Muscle of arm (tissue), 1 donor: ENCODE measurements at regions not wholly inside any gene's neighbourhood (a gene's known extent, or its start where the extent isn't known, plus 50 kb on each side); places are given as distances from the start of the nearest gene placed in this dataset.
A peak's percentile ranks its signal among the peaks of the same experiment; 100 is the strongest.
"Not testable (repeated sequence)": the region's sequence is repeated elsewhere in the genome, so short reads cannot be mapped to it uniquely, and the experiment has no call there.

Experiments used
- DNase-seq: peaks from one replicate; pipeline ENCODE4 v3.0.0-alpha.2; 2013

- no peak for DNase-seq
Observed at GRCh38 chr4:173765751-173766150, 235.7 kb upstream of the HAND2 start.

GRCh38 chr4:173763389-173763788 is 233.4 kb upstream of the HAND2 start:
- DNase-seq = no peak

- DNase-seq = no peak
Observed at GRCh38 chr4:173761938-173762337, 231.9 kb upstream of the HAND2 start.

GRCh38 chr4:173761236-173761635 is 231.2 kb upstream of the HAND2 start:
- DNase-seq = no peak

- DNase-seq = no peak
Observed at GRCh38 chr4:173758132-173758531, 228.1 kb upstream of the HAND2 start.

- DNase-seq = no peak
Observed at GRCh38 chr4:173753408-173753807, 223.4 kb upstream of the HAND2 start.

- DNase-seq = no peak
Observed at GRCh38 chr4:173752610-173753230, 222.7 kb upstream of the HAND2 start.

GRCh38 chr4:173748353-173748752 is 218.3 kb upstream of the HAND2 start:
- peak; percentile 10 for DNase-seq

GRCh38 chr4:173747537-173748257 is 217.7 kb upstream of the HAND2 start:
- DNase-seq = no peak

- no peak for DNase-seq
Observed at GRCh38 chr4:173746424-173746823, 216.4 kb upstream of the HAND2 start.

GRCh38 chr4:173745765-173746164 is 215.7 kb upstream of the HAND2 start:
- DNase-seq = no peak

GRCh38 chr4:173736840-173737239 is 206.8 kb upstream of the HAND2 start:
- no peak for DNase-seq

GRCh38 chr4:173735585-173735984 is 205.6 kb upstream of the HAND2 start:
- no peak for DNase-seq

- no peak for DNase-seq
Observed at GRCh38 chr4:173735049-173735448, 205.0 kb upstream of the HAND2 start.

- DNase-seq = no peak
Observed at GRCh38 chr4:173731257-173731656, 201.2 kb upstream of the HAND2 start.

- DNase-seq = no peak
Observed at GRCh38 chr4:173722075-173722474, 192.0 kb upstream of the HAND2 start.

GRCh38 chr4:173718504-173718903 is 188.5 kb upstream of the HAND2 start:
- not testable (repeated sequence) for DNase-seq

- no peak for DNase-seq
Observed at GRCh38 chr4:173717581-173717980, 187.6 kb upstream of the HAND2 start.

- no peak for DNase-seq
Observed at GRCh38 chr4:173714456-173714855, 184.4 kb upstream of the HAND2 start.

GRCh38 chr4:173713026-173713425 is 183.0 kb upstream of the HAND2 start:
- DNase-seq = no peak

- DNase-seq = no peak
Observed at GRCh38 chr4:173707658-173708419, 177.8 kb upstream of the HAND2 start.

GRCh38 chr4:173704201-173704600 is 174.2 kb upstream of the HAND2 start:
- DNase-seq = no peak

GRCh38 chr4:173703021-173703420 is 173.0 kb upstream of the HAND2 start:
- no peak for DNase-seq
